ENCODE measurements at regions not wholly inside any gene's neighbourhood (a gene's known extent, or its start where the extent isn't known, plus 50 kb on each side); places are given as distances from the start of the nearest gene placed in this dataset.

- H3K9me3 ChIP-seq (ENCODE audit: control insufficient read depth, insufficient read depth, low read length) = no peaks in the 10 kb centered on the region
- H4K20me1 ChIP-seq (ENCODE audit: insufficient read depth, low read length) = no peaks in the 10 kb centered on the region
- no peak overlapping the region for H3K14ac ChIP-seq (replicated peaks; ENCODE audit: low read depth, low read length)
- intact Hi-C loops (cut with micrococcal nuclease) (no loop called here), in situ Hi-C loops (cut with MboI; ENCODE audit: low sequenced_read_pairs) (no loop called here), dilution Hi-C loops (cut with HindIII; ENCODE audit: low sequenced_read_pairs, unreplicated experiment) (no loop called here)
- no peak overlapping the region for H3K18ac ChIP-seq (ENCODE audit: low read depth, low read length)
- H2AK5ac ChIP-seq (ENCODE audit: low read depth, low read length) = no peak overlapping the region
- ATAC-seq (ENCODE audit: low read depth) (no peak; the same call in 1 of the 2 replicates), DNase-seq (peak; percentile 18)
- no peak overlapping the region for H2BK15ac ChIP-seq (ENCODE audit: low read depth, low read length)
- H2BK5ac ChIP-seq (ENCODE audit: low read depth, low read length, poor library complexity, severe bottlenecking) = no peak overlapping the region
- H3K27ac ChIP-seq (ENCODE audit: insufficient read depth, low read length) = no peak overlapping the region
- peaks cover 23% of the 10 kb centered on the region for H3K27me3 ChIP-seq (ENCODE audit: control insufficient read depth, insufficient read depth, low read length)
- TF ChIP-seq MXI1 (IDR thresholded peaks at IDR 0.05; ENCODE audit: borderline replicate concordance, low read depth, low read length) (no peak), NFE2L2 (IDR thresholded peaks at IDR 0.05; ENCODE audit: low read depth, low read length) (no peak), MAFK (IDR thresholded peaks at IDR 0.05; ENCODE audit: low read depth, low read length) (no peak), MAZ (IDR thresholded peaks at IDR 0.05; ENCODE audit: borderline replicate concordance, low read depth, low read length) (no peak), CEBPB (IDR thresholded peaks at IDR 0.05; ENCODE audit: low read depth, low read length) (no peak), BHLHE40 (IDR thresholded peaks at IDR 0.05; ENCODE audit: low read depth, low read length) (no peak), FOS (IDR thresholded peaks at IDR 0.05; ENCODE audit: low read depth, low read length) (no peak), SMC3 (IDR thresholded peaks at IDR 0.05; ENCODE audit: low read depth, low read length) (no peak), CHD1 (IDR thresholded peaks at IDR 0.05; ENCODE audit: low read depth, low read length) (no peak), CTCF (conservative IDR thresholded peaks at IDR 0.05; ENCODE audit: low read depth, low read length) (no peak), RCOR1 (IDR thresholded peaks at IDR 0.05; ENCODE audit: insufficient replicate concordance, low read length) (no peak), POLR2A (IDR thresholded peaks at IDR 0.05; ENCODE audit: low read depth, low read length) (no peak), USF2 (IDR thresholded peaks at IDR 0.05; ENCODE audit: low read depth, low read length) (no peak), RFX5 (IDR thresholded peaks at IDR 0.05; ENCODE audit: low read depth, low read length) (no peak), ELK1 (IDR thresholded peaks at IDR 0.05; ENCODE audit: borderline replicate concordance, low read depth, low read length) (no peak), RAD21 (IDR thresholded peaks at IDR 0.05; ENCODE audit: low read length) (no peak)
- ChIA-PET CTCF (no interaction called here), POLR2A (ENCODE audit: unreplicated experiment) (no interaction called here)
- no peaks in the 10 kb centered on the region for H3K79me1 ChIP-seq (ENCODE audit: low read depth in 1 of 2, low read length in 2 of 2)
- H3K4me1 ChIP-seq (ENCODE audit: control insufficient read depth, insufficient read depth, low read length) = no peaks in the 10 kb centered on the region
- no peak overlapping the region for H4K8ac ChIP-seq (ENCODE audit: low read depth in 2 of 2, low read length in 2 of 2)
- H3K56ac ChIP-seq (ENCODE audit: extremely low read depth, insufficient read depth, low read length) = no peak overlapping the region
- H2AFZ ChIP-seq (replicated peaks; ENCODE audit: low read length, poor library complexity) = no peak overlapping the region
- H3K4ac ChIP-seq (ENCODE audit: low read depth, low read length) = no peak overlapping the region
- H3K23ac ChIP-seq (ENCODE audit: low read depth, low read length) = no peak overlapping the region
- no peak overlapping the region for H2AK9ac ChIP-seq (replicated peaks; ENCODE audit: low read depth, low read length, poor library complexity)
- BruUV-seq (replicated peaks) = no TSS peak
- H3K36me3 ChIP-seq (ENCODE audit: control insufficient read depth, insufficient read depth, low read length) = no peaks in the 10 kb centered on the region
- no peak overlapping the region for H4K5ac ChIP-seq (ENCODE audit: low read depth, low read length)
- H2BK20ac ChIP-seq (ENCODE audit: low read depth, low read length) = no peak overlapping the region
- H4K91ac ChIP-seq (ENCODE audit: insufficient read depth, low read depth, low read length) = no peak overlapping the region
- no peak overlapping the region for H3K9ac ChIP-seq (ENCODE audit: low read depth, low read length)
- 31 to 100% methylated on average over 1 to 2 of the region's 4 CpGs for WGBS, 2 experiments (ENCODE audit: extremely low coverage in 2 of 2, insufficient read length in 1 of 2)
- H2BK120ac ChIP-seq (ENCODE audit: low read depth, low read length) = no peak overlapping the region
- H3K9me1 ChIP-seq (ENCODE audit: insufficient read depth, low read length) = no peaks in the 10 kb centered on the region
- no peak overlapping the region for H3K4me3 ChIP-seq (ENCODE audit: insufficient read depth, low read depth, low read length)
- H3K4me2 ChIP-seq (ENCODE audit: low read depth, low read length) = no peak overlapping the region
Measured at GRCh38 chr16:22671301-22672076, 142.5 kb upstream of the HS3ST2 start.
